ENCODE measurements at regions not wholly inside any gene's neighbourhood (a gene's known extent, or its start where the extent isn't known, plus 50 kb on each side); places are given as distances from the start of the nearest gene placed in this dataset.

DNA sequence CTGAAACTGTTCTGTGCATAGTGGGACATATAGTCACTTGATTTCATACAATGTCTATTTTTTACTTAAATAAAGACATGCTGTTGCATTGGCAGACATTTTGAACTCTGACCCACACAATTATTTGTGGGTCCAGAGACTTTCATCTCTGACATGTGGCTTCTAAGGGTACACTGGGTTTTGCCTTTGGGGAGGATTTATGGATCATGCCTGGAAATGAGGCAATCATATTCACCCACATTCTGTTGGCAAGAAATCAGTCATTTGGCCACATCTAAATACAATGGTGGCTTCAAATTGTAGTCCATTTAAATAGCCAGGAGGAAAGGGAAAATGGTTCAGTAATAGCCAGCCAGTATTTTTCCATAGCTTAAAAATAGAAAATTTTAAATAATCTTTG lies 238.3 kb upstream of the KLF12 start:
- TF ChIP-seq, protein P1, sequence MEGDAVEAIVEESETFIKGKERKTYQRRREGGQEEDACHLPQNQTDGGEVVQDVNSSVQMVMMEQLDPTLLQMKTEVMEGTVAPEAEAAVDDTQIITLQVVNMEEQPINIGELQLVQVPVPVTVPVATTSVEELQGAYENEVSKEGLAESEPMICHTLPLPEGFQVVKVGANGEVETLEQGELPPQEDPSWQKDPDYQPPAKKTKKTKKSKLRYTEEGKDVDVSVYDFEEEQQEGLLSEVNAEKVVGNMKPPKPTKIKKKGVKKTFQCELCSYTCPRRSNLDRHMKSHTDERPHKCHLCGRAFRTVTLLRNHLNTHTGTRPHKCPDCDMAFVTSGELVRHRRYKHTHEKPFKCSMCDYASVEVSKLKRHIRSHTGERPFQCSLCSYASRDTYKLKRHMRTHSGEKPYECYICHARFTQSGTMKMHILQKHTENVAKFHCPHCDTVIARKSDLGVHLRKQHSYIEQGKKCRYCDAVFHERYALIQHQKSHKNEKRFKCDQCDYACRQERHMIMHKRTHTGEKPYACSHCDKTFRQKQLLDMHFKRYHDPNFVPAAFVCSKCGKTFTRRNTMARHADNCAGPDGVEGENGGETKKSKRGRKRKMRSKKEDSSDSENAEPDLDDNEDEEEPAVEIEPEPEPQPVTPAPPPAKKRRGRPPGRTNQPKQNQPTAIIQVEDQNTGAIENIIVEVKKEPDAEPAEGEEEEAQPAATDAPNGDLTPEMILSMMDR (conservative IDR thresholded peaks at IDR 0.05; ENCODE audit: low read depth, low read length) = no peak
- no peak for TF ChIP-seq EZH2 (IDR thresholded peaks at IDR 0.05; ENCODE audit: borderline replicate concordance, low read depth, low read length, poor library complexity, severe bottlenecking)
